ENCODE measurements at regions not wholly inside any gene's neighbourhood (a gene's known extent, or its start where the extent isn't known, plus 50 kb on each side); places are given as distances from the start of the nearest gene placed in this dataset.

DNA sequence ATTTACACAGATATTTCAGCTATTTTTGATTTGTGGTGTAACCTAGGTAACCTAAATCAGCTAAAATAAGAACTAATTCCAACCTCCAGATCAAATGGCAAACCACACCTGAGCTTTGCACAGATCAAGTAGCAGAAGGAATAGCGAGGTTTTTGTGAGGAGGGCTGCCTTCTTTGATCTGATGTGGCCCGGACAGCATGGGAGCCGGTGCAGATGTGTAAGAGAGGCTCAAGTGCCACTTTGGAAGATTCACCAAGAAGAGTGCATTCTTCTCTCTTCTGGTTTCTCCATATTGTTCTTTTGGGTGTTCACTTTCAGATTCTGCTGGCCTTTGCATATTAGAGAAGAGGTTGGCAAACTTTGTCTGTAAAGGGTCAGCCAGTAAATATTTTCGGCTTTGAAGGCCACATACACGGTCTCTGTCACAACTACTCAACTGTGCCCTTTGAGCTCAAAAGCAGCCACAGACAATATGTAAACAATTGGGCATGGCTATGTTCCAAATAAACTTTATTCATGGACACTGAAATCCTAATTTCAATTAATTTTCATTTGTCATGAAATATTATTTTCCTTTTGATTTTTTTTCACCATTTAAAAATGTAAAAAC is 78.9 kb upstream of the FAM9C start:
- Histone ChIP-seq H3K9me3 (no peaks in the 10 kb centered on the region), H3K27me3 (no peaks in the 10 kb centered on the region), H3K4me1 (no peaks in the 10 kb centered on the region), H3K4me3 (ENCODE audit: low read depth, low read length) (no peak overlapping the region), H3K36me3 (no peaks in the 10 kb centered on the region)
- DNase-seq = no peak
- TF ChIP-seq, protein P1, sequence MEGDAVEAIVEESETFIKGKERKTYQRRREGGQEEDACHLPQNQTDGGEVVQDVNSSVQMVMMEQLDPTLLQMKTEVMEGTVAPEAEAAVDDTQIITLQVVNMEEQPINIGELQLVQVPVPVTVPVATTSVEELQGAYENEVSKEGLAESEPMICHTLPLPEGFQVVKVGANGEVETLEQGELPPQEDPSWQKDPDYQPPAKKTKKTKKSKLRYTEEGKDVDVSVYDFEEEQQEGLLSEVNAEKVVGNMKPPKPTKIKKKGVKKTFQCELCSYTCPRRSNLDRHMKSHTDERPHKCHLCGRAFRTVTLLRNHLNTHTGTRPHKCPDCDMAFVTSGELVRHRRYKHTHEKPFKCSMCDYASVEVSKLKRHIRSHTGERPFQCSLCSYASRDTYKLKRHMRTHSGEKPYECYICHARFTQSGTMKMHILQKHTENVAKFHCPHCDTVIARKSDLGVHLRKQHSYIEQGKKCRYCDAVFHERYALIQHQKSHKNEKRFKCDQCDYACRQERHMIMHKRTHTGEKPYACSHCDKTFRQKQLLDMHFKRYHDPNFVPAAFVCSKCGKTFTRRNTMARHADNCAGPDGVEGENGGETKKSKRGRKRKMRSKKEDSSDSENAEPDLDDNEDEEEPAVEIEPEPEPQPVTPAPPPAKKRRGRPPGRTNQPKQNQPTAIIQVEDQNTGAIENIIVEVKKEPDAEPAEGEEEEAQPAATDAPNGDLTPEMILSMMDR (IDR thresholded peaks at IDR 0.05; ENCODE audit: low read depth, low read length) = no peak

- DNase-seq = no peak
- Histone ChIP-seq H3K4me3 (ENCODE audit: low read depth, low read length) (no peak overlapping the region), H3K36me3 (no peaks in the 10 kb centered on the region), H3K9me3 (no peaks in the 10 kb centered on the region), H3K4me1 (no peaks in the 10 kb centered on the region), H3K27me3 (no peaks in the 10 kb centered on the region)
- TF ChIP-seq, protein P1 (IDR thresholded peaks at IDR 0.05; ENCODE audit: low read depth, low read length) = no peak
Observed at GRCh38 chrX:13121020-13121555, 76.7 kb upstream of the FAM9C start.

- no peaks in the 10 kb centered on the region for H3K9me3 ChIP-seq
- TF ChIP-seq, protein P1 (IDR thresholded peaks at IDR 0.05; ENCODE audit: low read depth, low read length) = no peak
- H3K4me1 ChIP-seq = no peaks in the 10 kb centered on the region
- H3K36me3 ChIP-seq = no peaks in the 10 kb centered on the region
- H3K4me3 ChIP-seq (ENCODE audit: low read depth, low read length) = no peak overlapping the region
- no peak for DNase-seq
- H3K27me3 ChIP-seq = no peaks in the 10 kb centered on the region
Observed at GRCh38 chrX:13120017-13120416, 75.6 kb upstream of the FAM9C start.

- Histone ChIP-seq H3K9me3 (no peaks in the 10 kb centered on the region), H3K4me3 (ENCODE audit: low read depth, low read length) (no peak overlapping the region), H3K27me3 (no peaks in the 10 kb centered on the region), H3K4me1 (no peaks in the 10 kb centered on the region), H3K36me3 (no peaks in the 10 kb centered on the region)
- no peak for DNase-seq
- TF ChIP-seq, protein P1 (IDR thresholded peaks at IDR 0.05; ENCODE audit: low read depth, low read length) = no peak
Observed at GRCh38 chrX:13119386-13119785, 75.0 kb upstream of the FAM9C start.

GRCh38 chrX:13115146-13115855 is 70.9 kb upstream of the FAM9C start:
- TF ChIP-seq, protein P1 (IDR thresholded peaks at IDR 0.05; ENCODE audit: low read depth, low read length) = no peak
- Histone ChIP-seq H3K9me3 (no peaks in the 10 kb centered on the region), H3K36me3 (no peaks in the 10 kb centered on the region), H3K27me3 (no peaks in the 10 kb centered on the region), H3K4me3 (ENCODE audit: low read depth, low read length) (no peak overlapping the region), H3K4me1 (no peaks in the 10 kb centered on the region)
- no peak for DNase-seq

- DNase-seq = no peak
- H3K36me3 ChIP-seq = no peaks in the 10 kb centered on the region
- no peaks in the 10 kb centered on the region for H3K27me3 ChIP-seq
- no peak overlapping the region for H3K4me3 ChIP-seq (ENCODE audit: low read depth, low read length)
- H3K4me1 ChIP-seq = no peaks in the 10 kb centered on the region
- TF ChIP-seq, protein P1 (IDR thresholded peaks at IDR 0.05; ENCODE audit: low read depth, low read length) = no peak
- H3K9me3 ChIP-seq = no peaks in the 10 kb centered on the region
Observed at GRCh38 chrX:13112499-13112898, 68.1 kb upstream of the FAM9C start.
